ENCODE measurements at regions not wholly inside any gene's neighbourhood (a gene's known extent, or its start where the extent isn't known, plus 50 kb on each side); places are given as distances from the start of the nearest gene placed in this dataset.
"Not testable (repeated sequence)": the region's sequence is repeated elsewhere in the genome, so short reads cannot be mapped to it uniquely, and the experiment has no call there.

DNA sequence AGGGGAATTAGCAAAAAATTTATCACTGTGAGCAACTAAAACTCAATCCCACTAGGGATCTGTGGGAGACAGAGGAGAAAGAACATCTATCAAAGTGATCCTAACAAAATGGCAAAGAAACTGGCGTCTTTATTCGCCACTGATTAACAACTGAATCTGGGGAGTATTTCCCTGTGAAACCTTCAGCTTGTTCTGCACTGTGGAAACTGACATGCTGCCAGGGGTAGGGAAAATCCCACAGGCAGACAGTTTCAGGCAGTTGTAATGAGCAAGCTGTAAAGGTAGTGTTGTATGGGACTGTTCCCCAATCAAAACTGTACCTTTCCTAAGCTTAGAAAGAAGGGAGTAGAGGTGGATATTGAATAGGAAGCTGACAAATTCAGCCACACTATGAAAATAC lies 611.7 kb downstream of the VGLL3 start:
- DNase-seq (ENCODE audit: low read depth in 4 of 4, low spot score in 2 of 4): no peak

- DNase-seq (ENCODE audit: low read depth in 4 of 4, low spot score in 2 of 4): no peak
Measured at GRCh38 chr3:86378829-86379228, 612.1 kb downstream of the VGLL3 start.

GRCh38 chr3:86335566-86335965 lies 655.4 kb downstream of the VGLL3 start:
- DNase-seq (ENCODE audit: low read depth in 4 of 4, low spot score in 2 of 4): not testable (repeated sequence)

DNA sequence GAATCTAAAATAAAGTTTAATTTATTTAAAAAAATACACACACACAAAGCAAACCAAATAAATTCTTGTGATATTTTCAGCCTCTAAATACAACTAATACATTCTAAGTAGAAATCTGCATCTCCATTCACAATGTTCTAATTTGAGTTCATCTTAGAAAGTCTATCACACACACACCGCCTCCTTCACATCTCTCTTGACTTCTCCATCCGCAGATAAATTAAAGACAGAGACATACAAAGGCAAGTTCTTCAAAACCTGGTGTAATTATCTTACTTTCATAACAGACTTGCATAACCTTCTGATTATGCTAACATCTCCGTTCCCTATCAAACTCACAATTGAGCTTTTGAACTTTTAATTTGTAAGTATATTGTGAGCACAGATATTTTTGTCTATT lies 657.3 kb downstream of the VGLL3 start:
- no peak for DNase-seq (ENCODE audit: low read depth in 4 of 4, low spot score in 2 of 4)

DNA sequence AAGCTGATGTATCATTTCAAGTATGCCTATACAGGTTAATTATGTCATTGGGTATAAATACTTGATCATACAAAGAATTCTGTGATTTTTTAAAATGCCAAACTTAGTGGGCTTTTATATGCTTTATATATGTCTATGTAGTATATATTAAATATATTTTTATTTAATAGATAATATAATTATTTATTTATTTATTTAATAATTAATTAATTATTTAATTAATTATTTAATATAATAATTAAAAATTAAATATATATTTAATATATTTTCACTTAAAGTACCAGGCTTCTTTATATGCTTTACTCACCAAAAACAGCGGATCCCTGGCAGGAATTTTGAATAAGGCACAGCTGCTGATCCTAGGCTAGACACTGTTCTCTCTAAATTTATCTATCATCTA lies 687.0 kb downstream of the VGLL3 start:
- DNase-seq (ENCODE audit: low read depth in 4 of 4, low spot score in 2 of 4): no peak

- DNase-seq (ENCODE audit: low read depth in 4 of 4, low spot score in 2 of 4): no peak
Measured at GRCh38 chr3:86282106-86282787, 708.7 kb downstream of the VGLL3 start.

- no peak for DNase-seq (ENCODE audit: low read depth in 4 of 4, low spot score in 2 of 4)
Measured at GRCh38 chr3:86269364-86270155, 721.4 kb downstream of the VGLL3 start.

DNA sequence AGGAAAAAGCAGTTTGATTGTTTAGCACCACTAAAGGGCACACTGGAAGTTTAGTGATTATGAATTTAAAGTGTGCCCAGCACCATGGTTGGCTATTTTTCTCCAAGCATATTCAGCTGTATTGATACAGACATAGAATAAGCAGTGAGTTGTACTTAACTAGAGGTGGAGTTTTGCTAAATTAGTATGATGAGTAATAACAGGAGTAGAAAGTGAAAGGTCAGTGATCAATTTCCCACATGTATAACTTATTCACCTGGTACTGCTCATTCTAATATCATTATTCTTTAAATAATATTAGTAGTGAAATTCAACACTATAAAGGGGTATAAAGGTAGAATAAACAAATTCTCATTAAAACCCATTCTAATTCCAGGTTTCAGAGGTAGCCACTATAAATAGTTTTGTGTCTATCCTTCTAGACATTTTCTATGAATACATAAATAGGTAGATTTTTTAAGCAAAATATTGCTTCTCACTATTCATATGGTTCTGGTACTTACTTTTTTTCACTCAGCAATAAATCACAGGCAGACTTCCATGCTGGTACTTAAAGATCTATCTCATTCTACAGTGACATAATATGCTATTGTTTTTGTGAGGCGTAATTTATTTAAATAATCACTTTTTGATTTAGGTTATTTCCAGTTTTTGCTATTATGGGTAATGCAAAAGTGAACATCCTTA lies 732.9 kb downstream of the VGLL3 start:
- DNase-seq (ENCODE audit: low read depth in 4 of 4, low spot score in 2 of 4): no peak

GRCh38 chr3:86254480-86254879 lies 736.5 kb downstream of the VGLL3 start:
- DNase-seq (ENCODE audit: low read depth in 4 of 4, low spot score in 2 of 4): no peak

GRCh38 chr3:86251781-86252180 lies 739.2 kb downstream of the VGLL3 start:
- no peak for DNase-seq (ENCODE audit: low read depth in 4 of 4, low spot score in 2 of 4)

DNA sequence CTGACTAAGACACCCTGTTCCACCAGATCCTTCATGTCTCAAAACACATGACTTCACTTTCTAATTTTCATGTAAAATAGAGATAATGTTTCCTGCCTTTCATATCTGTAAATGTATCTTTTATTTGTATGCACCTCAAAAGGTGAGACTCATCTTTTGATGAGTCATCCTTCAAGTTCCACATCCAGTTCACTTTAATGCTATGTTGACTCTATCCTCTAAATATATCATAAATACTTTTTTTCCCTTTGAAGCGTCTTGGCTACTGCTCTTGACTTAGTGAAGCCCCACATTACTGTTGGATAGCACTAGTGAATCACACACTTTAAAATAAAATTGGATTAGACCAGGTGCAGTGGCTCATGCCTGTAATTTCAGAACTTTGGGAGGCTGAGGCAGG lies 741.1 kb downstream of the VGLL3 start:
- DNase-seq (ENCODE audit: low read depth in 4 of 4, low spot score in 2 of 4): no peak

DNA sequence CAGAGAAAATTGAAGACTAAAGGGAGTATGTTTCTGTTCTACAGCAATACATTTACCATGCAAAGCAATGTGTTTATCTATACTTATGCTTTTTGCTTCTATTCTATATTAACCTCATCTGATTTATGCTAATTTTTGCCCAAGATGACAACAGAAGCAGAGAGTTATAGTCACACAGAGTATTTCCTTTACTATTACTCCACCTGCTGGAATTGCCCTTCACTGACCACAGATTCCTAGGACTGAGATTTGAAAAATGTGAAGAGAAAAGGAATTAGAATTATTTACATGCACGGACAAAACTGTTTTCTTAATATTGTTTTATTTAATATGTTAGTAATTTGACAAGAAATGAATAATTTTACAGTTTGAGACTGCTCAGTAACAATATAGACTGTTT lies 745.6 kb downstream of the VGLL3 start:
- peak in 2 of 4 donors; percentile 3 to 9 for DNase-seq (ENCODE audit: low read depth in 4 of 4, low spot score in 2 of 4)

GRCh38 chr3:86244905-86245304 lies 746.0 kb downstream of the VGLL3 start:
- DNase-seq (ENCODE audit: low read depth in 4 of 4, low spot score in 2 of 4): no peak

GRCh38 chr3:86239946-86240345 lies 751.0 kb downstream of the VGLL3 start:
- DNase-seq (ENCODE audit: low read depth in 4 of 4, low spot score in 2 of 4): peak in 1 of 4 donors; percentile 9

GRCh38 chr3:86234506-86235254 lies 756.3 kb downstream of the VGLL3 start:
- no peak for DNase-seq (ENCODE audit: low read depth in 4 of 4, low spot score in 2 of 4)

DNA sequence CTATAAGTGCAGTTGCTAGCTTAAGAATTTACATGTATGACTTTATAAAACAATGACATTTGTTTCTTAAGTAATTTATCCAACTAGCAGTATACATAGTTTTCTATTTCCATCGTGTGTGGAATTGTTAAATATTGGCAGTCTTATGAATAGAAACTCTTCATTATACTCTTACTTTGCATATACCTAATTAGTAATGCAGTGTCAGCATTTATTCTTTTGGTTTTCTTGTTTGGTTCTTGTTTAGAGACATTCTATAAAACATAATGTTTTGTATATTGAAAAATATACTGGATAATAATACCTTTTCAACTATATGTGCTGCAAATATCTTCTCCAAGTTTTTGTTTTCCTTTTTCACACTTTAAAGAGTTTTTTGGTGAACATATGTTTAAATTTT lies 760.2 kb downstream of the VGLL3 start:
- no peak for DNase-seq (ENCODE audit: low read depth in 4 of 4, low spot score in 2 of 4)

DNA sequence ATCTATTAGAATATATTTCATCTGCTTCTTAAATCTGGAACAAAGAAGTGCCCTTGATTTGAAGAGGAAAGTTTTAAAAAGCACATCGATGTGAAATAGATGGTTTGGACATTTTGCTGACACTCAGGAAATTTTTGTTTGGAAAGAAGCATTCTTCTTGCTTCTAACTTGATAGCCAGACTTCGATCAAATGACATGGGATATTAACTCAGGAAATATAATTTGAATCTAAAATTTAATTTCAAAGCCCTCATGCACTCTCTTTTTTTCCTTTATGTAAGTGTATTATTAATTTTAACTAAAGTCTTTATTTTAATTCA lies 761.2 kb downstream of the VGLL3 start:
- no peak for DNase-seq (ENCODE audit: low read depth in 4 of 4, low spot score in 2 of 4)

- DNase-seq (ENCODE audit: low read depth in 4 of 4, low spot score in 2 of 4): no peak
Measured at GRCh38 chr3:86229086-86229774, 761.7 kb downstream of the VGLL3 start.

GRCh38 chr3:86228101-86228500 lies 762.8 kb downstream of the VGLL3 start:
- no peak for DNase-seq (ENCODE audit: low read depth in 4 of 4, low spot score in 2 of 4)

- DNase-seq (ENCODE audit: low read depth in 4 of 4, low spot score in 2 of 4): no peak
Measured at GRCh38 chr3:86225461-86225860, 765.5 kb downstream of the VGLL3 start.

DNA sequence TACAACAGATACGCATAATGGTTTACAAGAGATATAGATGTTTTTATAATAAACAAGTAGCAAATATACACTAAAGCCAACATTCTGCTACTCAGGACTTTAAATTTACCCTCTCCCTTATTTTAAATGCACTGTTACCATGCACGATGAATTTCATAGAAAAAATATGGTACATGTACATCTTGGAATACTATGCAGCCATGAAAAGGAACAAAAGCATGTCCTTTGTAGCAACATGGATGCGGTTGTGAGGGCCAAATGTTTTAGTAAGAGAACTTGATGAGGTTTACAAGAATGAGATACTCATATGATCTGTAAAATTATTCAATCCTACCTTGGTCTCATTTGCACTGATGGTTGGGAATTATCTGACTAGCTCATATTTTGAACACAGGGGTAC lies 769.3 kb downstream of the VGLL3 start:
- DNase-seq (ENCODE audit: low read depth in 4 of 4, low spot score in 2 of 4): no peak

All from left renal cortex interstitium (tissue), 4 donors.